Type B pancreatic cell (in vitro differentiated cells): ENCODE measurements at regions not wholly inside any gene's neighbourhood (a gene's known extent, or its start where the extent isn't known, plus 50 kb on each side); places are given as distances from the start of the nearest gene placed in this dataset.

Experiments used
- DNase-seq: peaks from one replicate; pipeline ENCODE4 v3.0.0; 2021; ENCODE audit warnings: mixed read lengths; ENCODE audit not compliant: unreplicated experiment; ENCODE audit errors: extremely low spot score
- H3K27ac Mint-ChIP-seq: 2 replicates; pipeline ENCODE4 v1.8.0; 2021; ENCODE audit warnings: mild to moderate bottlenecking, mixed read lengths
- H3K27me3 Mint-ChIP-seq: 2 replicates; pipeline ENCODE4 v1.8.0; 2021; ENCODE audit warnings: mixed read lengths
- H3K36me3 Mint-ChIP-seq: 2 replicates; pipeline ENCODE4 v1.8.0; 2021; ENCODE audit warnings: mixed read lengths
- H3K4me1 Mint-ChIP-seq: one replicate; pipeline ENCODE4 v1.8.0; 2021; ENCODE audit warnings: mixed read lengths; ENCODE audit not compliant: unreplicated experiment
- H3K4me3 Mint-ChIP-seq: 2 replicates; pipeline ENCODE4 v1.8.0; 2021; ENCODE audit warnings: mild to moderate bottlenecking, mixed read lengths
- H3K9me3 Mint-ChIP-seq: 2 replicates; pipeline ENCODE4 v1.8.0; 2021; ENCODE audit warnings: mixed read lengths
- CTCF ChIP-seq: fragments of 200-600 bp; sonication (generic); conservative IDR thresholded peaks from 2 replicates; pipeline ENCODE4 v1.5.0; 2021; ENCODE audit warnings: antibody characterized with exemption, mild to moderate bottlenecking

- TF ChIP-seq CTCF, result no peak
- Mint-ChIP-seq H3K27me3 (no peaks in the 10 kb centered on the region), H3K9me3 (no peaks in the 10 kb centered on the region), H3K36me3 (no peaks in the 10 kb centered on the region), H3K27ac (no peak overlapping the region), H3K4me3 (no peak overlapping the region), H3K4me1 (no peaks in the 10 kb centered on the region)
- DNase-seq, result no peak
These were observed 529.7 kb downstream of the TBC1D32 start for GRCh38 chr6:120804612-120805011.

GRCh38 chr6:120786682-120787081 lies 547.6 kb downstream of the TBC1D32 start:
- no peak for DNase-seq
- no peak for TF ChIP-seq CTCF
- Mint-ChIP-seq H3K27ac (no peak overlapping the region), H3K36me3 (no peaks in the 10 kb centered on the region), H3K9me3 (no peaks in the 10 kb centered on the region), H3K27me3 (no peaks in the 10 kb centered on the region), H3K4me1 (no peaks in the 10 kb centered on the region), H3K4me3 (no peak overlapping the region)

- no peak for TF ChIP-seq CTCF
- H3K4me3 Mint-ChIP-seq, result no peak overlapping the region
- H3K27me3 Mint-ChIP-seq, result no peaks in the 10 kb centered on the region
- no peaks in the 10 kb centered on the region for H3K9me3 Mint-ChIP-seq
- no peak for DNase-seq
- H3K27ac Mint-ChIP-seq, result no peak overlapping the region
- no peaks in the 10 kb centered on the region for H3K36me3 Mint-ChIP-seq
- no peaks in the 10 kb centered on the region for H3K4me1 Mint-ChIP-seq
These were observed 548.0 kb downstream of the TBC1D32 start for GRCh38 chr6:120786256-120786655.

GRCh38 chr6:120785459-120786086 lies 548.7 kb downstream of the TBC1D32 start:
- H3K4me3 Mint-ChIP-seq, result no peak overlapping the region
- H3K4me1 Mint-ChIP-seq, result no peaks in the 10 kb centered on the region
- no peak for DNase-seq
- no peaks in the 10 kb centered on the region for H3K9me3 Mint-ChIP-seq
- H3K36me3 Mint-ChIP-seq, result no peaks in the 10 kb centered on the region
- no peaks in the 10 kb centered on the region for H3K27me3 Mint-ChIP-seq
- H3K27ac Mint-ChIP-seq, result no peak overlapping the region
- TF ChIP-seq CTCF, result no peak

- H3K4me3 Mint-ChIP-seq, result no peak overlapping the region
- H3K27ac Mint-ChIP-seq, result no peak overlapping the region
- no peak for TF ChIP-seq CTCF
- H3K4me1 Mint-ChIP-seq, result no peaks in the 10 kb centered on the region
- H3K27me3 Mint-ChIP-seq, result no peaks in the 10 kb centered on the region
- H3K9me3 Mint-ChIP-seq, result peaks cover 7% of the 10 kb centered on the region
- no peaks in the 10 kb centered on the region for H3K36me3 Mint-ChIP-seq
- DNase-seq, result no peak
These were observed 554.8 kb downstream of the TBC1D32 start for GRCh38 chr6:120779441-120779840.

GRCh38 chr6:120775698-120776097 lies 558.6 kb downstream of the TBC1D32 start:
- no peaks in the 10 kb centered on the region for H3K27me3 Mint-ChIP-seq
- no peak overlapping the region for H3K27ac Mint-ChIP-seq
- no peaks in the 10 kb centered on the region for H3K36me3 Mint-ChIP-seq
- no peaks in the 10 kb centered on the region for H3K4me1 Mint-ChIP-seq
- peaks cover 7% of the 10 kb centered on the region for H3K9me3 Mint-ChIP-seq
- TF ChIP-seq CTCF, result no peak
- no peak for DNase-seq
- H3K4me3 Mint-ChIP-seq, result no peak overlapping the region
